HUES64 (cell line): ENCODE measurements at regions not wholly inside any gene's neighbourhood (a gene's known extent, or its start where the extent isn't known, plus 50 kb on each side); places are given as distances from the start of the nearest gene placed in this dataset.

Source experiments
- H3K27ac ChIP-seq: 2 replicates; pipeline ENCODE4 v1.7.0; 2013; ENCODE audit warnings: low read depth, low read length, inconsistent platforms
- H3K27me3 ChIP-seq: 2 replicates; pipeline ENCODE4 v1.6.1; 2013; ENCODE audit warnings: mild to moderate bottlenecking, low read length; ENCODE audit not compliant: insufficient read depth
- H3K36me3 ChIP-seq: 2 replicates; pipeline ENCODE4 v1.6.1; 2013; ENCODE audit warnings: mild to moderate bottlenecking, low read length; ENCODE audit not compliant: insufficient read depth
- H3K4me1 ChIP-seq: 2 replicates; pipeline ENCODE4 v1.6.1; 2013; ENCODE audit warnings: mild to moderate bottlenecking, low read length, moderate library complexity; ENCODE audit not compliant: insufficient read depth
- H3K4me3 ChIP-seq: 2 replicates; pipeline ENCODE4 v1.5.1; 2013; ENCODE audit warnings: mild to moderate bottlenecking, low read length, moderate library complexity
- H3K9ac ChIP-seq: 2 replicates; pipeline ENCODE4 v1.6.1; 2013; ENCODE audit warnings: mild to moderate bottlenecking, low read depth, low read length
- H3K9me3 ChIP-seq: 2 replicates; pipeline ENCODE4 v1.6.1; 2013; ENCODE audit warnings: low read depth, low read length; ENCODE audit not compliant: insufficient read depth
- WGBS: fragments of 150-250, 120-280 bp; methylation state at CpG from one replicate; pipeline ENCODE4 v1.1.7; 2013; ENCODE audit warnings: missing lambda C conversion rate; 5-methylcytosine and 5-hydroxymethylcytosine counted together

DNA sequence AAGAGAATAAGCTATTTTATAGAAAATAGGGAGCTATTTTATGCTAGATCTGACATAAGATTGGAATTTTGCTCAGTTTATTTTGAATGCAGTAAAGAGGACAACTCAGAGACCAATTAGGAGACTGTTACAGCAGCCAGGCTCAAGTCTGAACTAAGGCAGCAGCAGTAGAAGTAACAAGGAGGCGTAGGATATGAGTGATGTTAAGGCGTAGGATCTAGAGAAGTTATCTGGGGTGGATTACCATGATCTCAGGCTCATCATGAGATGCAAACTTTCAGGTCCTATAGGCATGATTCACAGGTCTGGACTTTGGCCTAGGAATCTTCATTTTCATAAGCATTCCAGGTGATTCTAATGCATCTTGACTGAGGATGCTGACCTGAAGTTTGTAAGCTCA lies 108.9 kb upstream of the BLID start:
- no peak overlapping the region for H3K27ac ChIP-seq
- H3K4me1 ChIP-seq, result peaks cover 9% of the 10 kb centered on the region
- 96% methylated on average over 2 of the region's 2 CpGs for WGBS
- H3K27me3 ChIP-seq, result no peaks in the 10 kb centered on the region
- H3K36me3 ChIP-seq, result no peaks in the 10 kb centered on the region
- no peak overlapping the region for H3K9ac ChIP-seq
- no peaks in the 10 kb centered on the region for H3K9me3 ChIP-seq
- no peak overlapping the region for H3K4me3 ChIP-seq

DNA sequence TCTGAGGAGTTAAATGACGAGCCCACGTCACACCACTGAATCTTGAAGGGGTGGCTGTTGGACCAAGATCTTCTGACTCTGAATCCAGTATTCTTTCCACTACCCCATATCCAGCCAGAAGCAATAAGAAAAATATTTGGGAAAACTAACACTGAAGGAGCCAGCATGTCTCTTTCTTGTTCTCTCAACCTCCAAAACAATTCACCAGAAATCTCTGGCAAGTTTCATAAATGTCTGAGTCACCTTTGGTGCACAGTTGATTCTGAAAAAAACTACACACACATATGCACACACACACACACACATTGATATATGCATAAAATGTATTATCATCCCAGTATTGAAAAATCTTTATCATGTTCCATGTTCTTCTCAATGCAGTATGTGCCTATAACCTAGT lies 104.3 kb upstream of the BLID start:
- Histone ChIP-seq H3K27ac (no peak overlapping the region), H3K4me3 (no peak overlapping the region), H3K4me1 (peaks cover 6% of the 10 kb centered on the region; the same call in 1 of the 2 replicates), H3K9me3 (no peaks in the 10 kb centered on the region), H3K9ac (no peak overlapping the region), H3K27me3 (no peaks in the 10 kb centered on the region), H3K36me3 (no peaks in the 10 kb centered on the region)
- 94% methylated on average over 2 of the region's 2 CpGs for WGBS

DNA sequence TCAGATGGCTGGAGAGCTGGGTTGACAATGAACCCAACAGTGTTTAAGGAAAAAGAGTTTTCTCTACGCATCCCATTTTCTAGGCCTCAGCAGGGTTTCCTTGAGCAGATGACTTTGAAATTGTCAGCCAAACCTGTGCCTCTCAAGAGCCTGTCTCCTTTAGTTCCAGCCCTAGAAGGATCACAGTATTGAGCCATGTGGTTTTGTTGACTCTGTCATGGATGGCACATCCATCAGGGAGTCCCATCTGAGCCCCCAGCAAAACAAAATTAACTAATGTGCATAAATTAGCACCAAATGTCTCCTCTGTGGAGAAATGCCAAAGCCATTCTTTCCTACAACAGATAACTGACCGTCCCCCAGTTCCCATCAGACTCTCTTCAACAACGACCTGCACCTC lies 103.8 kb upstream of the BLID start:
- peaks cover 11% of the 10 kb centered on the region; the same call in 1 of the 2 replicates for H3K4me1 ChIP-seq
- H3K4me3 ChIP-seq, result no peak overlapping the region
- H3K36me3 ChIP-seq, result no peaks in the 10 kb centered on the region
- H3K9me3 ChIP-seq, result no peaks in the 10 kb centered on the region
- H3K27ac ChIP-seq, result no peak overlapping the region
- H3K27me3 ChIP-seq, result no peaks in the 10 kb centered on the region
- no peak overlapping the region for H3K9ac ChIP-seq
- 91% methylated on average over 3 of the region's 3 CpGs for WGBS

DNA sequence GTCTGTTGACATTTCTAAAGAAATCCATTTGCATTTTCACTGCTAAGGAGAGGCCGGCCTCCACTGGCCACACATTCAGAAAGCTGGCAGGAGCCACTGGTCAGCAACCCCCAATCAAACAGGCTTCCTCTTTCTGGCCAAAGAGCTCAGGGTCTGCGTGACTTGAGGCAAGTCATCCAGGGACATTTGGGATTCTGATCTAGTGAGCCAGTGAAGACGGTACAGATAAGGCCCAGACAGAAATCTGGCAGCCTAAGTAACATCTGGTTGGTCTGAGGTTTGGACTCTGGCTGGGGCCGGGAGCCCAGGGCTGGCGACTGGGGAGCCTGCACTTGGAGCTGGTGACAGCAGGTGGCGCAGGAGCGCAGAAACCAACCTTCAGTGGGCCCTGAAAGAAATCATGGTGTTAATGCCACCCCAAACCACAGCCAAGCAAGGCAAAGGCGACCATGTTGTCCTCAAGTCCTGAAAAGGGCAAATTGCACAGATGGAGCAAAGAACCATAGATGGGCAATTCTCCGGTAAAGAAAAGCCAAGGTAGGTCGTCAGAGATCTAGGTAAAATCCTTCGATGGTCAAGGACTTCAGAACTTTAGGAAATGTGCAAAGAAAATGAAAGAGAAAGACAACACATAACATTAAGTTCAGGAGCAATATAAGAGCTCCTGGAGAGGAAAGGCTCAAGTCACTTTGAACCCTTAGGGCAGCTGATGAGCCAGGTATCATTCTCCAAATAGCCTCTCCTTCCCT lies 99.4 kb upstream of the BLID start:
- H3K4me1 ChIP-seq, result peaks cover 11% of the 10 kb centered on the region; the same call in 1 of the 2 replicates
- H3K9me3 ChIP-seq, result no peaks in the 10 kb centered on the region
- 28% methylated on average over 11 of the region's 11 CpGs for WGBS
- H3K9ac ChIP-seq, result no peak overlapping the region
- no peaks in the 10 kb centered on the region for H3K27me3 ChIP-seq
- no peak overlapping the region for H3K4me3 ChIP-seq
- H3K27ac ChIP-seq, result no peak overlapping the region
- no peaks in the 10 kb centered on the region for H3K36me3 ChIP-seq

DNA sequence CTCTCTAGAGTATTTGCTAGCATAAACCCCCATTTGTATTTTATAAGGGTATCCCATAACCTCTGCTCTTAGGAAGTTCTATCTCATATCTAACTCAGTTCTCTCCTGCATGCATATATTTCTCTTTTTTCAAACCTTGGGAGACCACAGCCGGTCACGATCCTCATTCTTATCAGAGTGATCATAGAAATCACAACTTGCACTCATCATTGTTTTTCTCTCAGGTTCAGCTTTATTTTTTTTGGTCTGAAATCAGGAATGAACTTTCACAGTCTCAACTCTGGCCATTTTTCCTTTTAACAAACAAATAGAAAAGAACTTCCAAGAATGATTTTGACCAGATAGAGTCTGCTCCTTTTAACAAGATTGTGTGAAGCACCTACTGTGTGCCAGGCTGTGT lies 98.6 kb upstream of the BLID start:
- Histone ChIP-seq H3K27ac (no peak overlapping the region), H3K9ac (no peak overlapping the region), H3K9me3 (no peaks in the 10 kb centered on the region), H3K27me3 (no peaks in the 10 kb centered on the region), H3K36me3 (no peaks in the 10 kb centered on the region), H3K4me3 (no peak overlapping the region), H3K4me1 (peaks cover 11% of the 10 kb centered on the region; the same call in 1 of the 2 replicates)
- 93% methylated on average over 2 of the region's 2 CpGs for WGBS

DNA sequence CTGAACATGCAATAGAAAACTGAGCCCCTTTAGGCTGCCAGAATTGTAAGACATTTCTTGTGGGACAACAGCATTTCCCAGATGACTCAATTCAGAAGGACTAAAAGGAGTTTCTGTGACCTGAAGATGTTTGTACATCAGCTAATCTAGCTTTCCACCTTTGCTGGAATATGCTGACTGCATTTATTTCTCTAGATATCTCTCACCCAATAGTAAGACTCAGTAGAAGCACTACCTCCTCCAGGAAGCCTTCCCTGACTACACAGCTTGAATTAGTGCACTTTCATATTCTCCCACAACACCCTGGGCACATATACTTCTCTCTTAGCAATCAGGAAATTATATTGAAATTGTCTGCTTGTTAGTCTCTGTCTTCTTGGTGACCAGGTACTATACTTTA lies 98.1 kb upstream of the BLID start:
- Histone ChIP-seq H3K9ac (no peak overlapping the region), H3K4me3 (no peak overlapping the region), H3K4me1 (peaks cover 11% of the 10 kb centered on the region; the same call in 1 of the 2 replicates), H3K27me3 (no peaks in the 10 kb centered on the region), H3K36me3 (no peaks in the 10 kb centered on the region), H3K27ac (no peak overlapping the region), H3K9me3 (no peaks in the 10 kb centered on the region)

DNA sequence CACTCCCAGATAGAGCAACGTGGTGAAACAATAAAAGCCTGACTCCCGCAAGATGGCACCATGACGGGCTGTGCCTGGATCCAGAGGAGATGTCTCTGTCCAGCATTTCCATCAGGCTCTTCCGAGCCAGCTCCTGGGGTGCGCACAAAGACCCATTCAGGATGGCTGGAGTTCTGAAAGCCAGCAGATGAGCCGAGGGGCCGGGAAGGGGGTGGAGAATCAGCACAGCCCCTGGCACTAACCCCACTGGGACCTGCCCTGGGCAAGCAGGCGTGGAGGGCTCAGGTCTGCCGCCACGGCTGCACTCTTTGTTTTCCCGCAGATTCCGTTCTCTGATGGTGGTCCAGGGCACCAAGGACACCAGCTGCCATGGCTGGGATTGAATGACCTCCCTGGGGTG lies 97.2 kb upstream of the BLID start:
- Histone ChIP-seq H3K27ac (no peak overlapping the region), H3K36me3 (no peaks in the 10 kb centered on the region), H3K9me3 (no peaks in the 10 kb centered on the region), H3K27me3 (no peaks in the 10 kb centered on the region), H3K4me1 (peaks cover 11% of the 10 kb centered on the region; the same call in 1 of the 2 replicates), H3K9ac (no peak overlapping the region), H3K4me3 (no peak overlapping the region)
- WGBS, result 93% methylated on average over 12 of the region's 12 CpGs

DNA sequence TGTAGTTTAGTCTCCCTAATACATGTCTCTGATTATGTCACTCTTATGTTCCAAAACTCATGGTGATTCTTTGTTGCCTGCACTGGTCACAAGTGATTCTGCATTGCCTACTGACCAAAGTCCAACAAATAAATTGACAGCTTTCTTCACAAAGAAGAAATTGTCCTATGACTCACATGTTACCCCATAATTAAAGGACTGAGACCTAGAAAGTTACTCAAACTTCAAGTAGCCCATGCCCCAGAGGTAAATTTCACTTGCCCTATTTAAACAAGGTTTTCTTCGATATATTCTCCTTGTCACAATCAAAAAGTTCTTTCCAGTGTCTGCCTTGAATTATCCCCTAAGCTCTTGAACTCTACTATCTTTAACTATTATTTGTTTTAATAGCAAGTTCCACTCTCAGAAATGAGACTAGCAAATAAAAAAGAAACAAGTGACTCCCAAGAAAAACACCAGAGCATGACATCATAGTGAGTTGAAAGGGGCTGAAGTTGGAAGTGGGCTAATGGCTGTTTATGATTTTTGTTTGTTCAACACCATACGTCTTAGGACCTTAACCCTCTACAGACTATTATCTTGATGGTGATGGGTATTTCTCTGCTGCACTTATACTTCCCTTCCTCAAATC lies 94.5 kb upstream of the BLID start:
- Histone ChIP-seq H3K9ac (no peak overlapping the region), H3K27ac (no peak overlapping the region), H3K27me3 (no peaks in the 10 kb centered on the region), H3K4me1 (peaks cover 5% of the 10 kb centered on the region; the same call in 1 of the 2 replicates), H3K4me3 (no peak overlapping the region), H3K9me3 (no peaks in the 10 kb centered on the region), H3K36me3 (no peaks in the 10 kb centered on the region)
- WGBS, result 88% methylated on average over 1 of the region's 2 CpGs

DNA sequence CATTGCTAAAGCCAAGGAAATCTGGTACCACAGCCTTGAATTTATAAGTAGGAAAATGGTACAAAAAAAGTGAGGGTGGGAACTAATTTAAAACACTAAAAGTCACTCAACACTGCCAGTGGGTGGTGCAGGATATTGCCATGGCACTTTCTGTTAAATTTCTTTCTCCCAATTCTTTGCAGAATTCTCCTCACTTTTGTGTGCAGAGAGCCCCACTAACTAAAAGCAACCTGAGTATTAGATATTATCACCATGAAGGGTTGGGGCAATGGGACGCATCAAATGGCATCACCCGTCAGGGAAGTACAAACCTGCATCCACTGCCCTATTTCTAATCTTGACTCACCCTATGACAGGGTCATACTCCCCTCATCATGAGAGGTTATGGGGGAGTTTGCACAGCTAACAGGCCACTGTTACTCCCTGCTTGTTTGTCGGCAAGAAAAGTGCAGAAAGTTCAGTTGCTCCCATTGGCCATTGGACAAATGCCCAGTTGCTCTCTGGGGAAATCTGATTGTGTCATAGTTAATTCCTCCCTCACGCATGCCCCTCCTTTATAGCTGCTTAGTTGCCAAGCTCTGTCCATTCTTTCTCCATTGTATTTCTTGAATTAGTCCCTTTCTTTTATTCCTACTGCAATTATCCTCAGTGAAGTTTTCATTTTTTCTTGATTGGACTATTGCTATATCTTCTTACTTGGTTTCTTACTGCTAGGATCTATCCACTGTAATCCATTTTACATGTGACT lies 93.8 kb upstream of the BLID start:
- Histone ChIP-seq H3K36me3 (no peaks in the 10 kb centered on the region), H3K9me3 (no peaks in the 10 kb centered on the region), H3K27me3 (no peaks in the 10 kb centered on the region), H3K4me3 (no peak overlapping the region), H3K9ac (no peak overlapping the region), H3K4me1 (0 out of 2 replicates have a peak, but pooled peaks cover under 1% of the 10 kb centered on the region), H3K27ac (no peak overlapping the region)
- WGBS, result 89% methylated on average over 4 of the region's 4 CpGs

DNA sequence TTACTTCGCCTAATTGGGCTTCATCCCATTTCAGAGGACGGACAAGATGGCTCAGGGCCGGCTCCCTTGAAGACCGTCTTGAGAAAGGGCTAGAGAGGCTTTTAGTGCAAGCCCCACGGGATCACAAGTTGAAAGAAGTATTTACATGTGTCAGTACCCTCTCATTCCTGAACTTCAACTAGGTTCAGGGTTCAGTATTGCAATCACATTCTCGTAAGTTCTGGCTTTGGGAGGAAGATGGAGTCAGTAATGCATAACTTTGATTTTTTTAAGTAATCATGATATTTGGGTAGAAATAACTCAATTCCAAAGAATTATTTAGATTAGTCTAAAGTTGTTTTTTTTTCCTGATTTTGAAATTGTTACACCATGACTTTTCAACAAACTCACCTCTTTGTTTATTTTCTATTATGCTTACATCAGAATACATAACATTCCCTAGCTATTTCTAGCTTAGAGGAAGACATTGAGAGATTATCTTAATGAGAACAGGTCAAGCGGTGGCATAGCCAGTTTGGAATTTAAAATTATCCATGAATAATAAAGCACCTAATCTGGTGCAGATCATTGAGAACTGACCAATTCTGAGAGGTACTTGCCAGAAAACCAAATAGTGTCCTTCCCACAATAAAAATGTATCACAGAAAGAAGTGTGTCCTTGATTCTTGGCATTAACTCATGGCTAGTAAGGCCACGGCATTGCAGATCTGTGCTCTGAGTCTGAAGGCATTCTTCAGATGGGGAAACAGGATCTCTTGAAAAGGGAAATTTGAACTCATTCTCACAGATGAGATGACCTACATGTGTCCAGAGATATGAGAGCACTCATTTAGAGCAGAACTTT lies 92.1 kb upstream of the BLID start:
- H3K4me1 ChIP-seq, result no peaks in the 10 kb centered on the region
- H3K9ac ChIP-seq, result no peak overlapping the region
- H3K27me3 ChIP-seq, result no peaks in the 10 kb centered on the region
- H3K4me3 ChIP-seq, result no peak overlapping the region
- WGBS, result 96% methylated on average over 8 of the region's 8 CpGs
- no peaks in the 10 kb centered on the region for H3K36me3 ChIP-seq
- H3K9me3 ChIP-seq, result no peaks in the 10 kb centered on the region
- no peak overlapping the region for H3K27ac ChIP-seq
